ENCODE measurements at regions not wholly inside any gene's neighbourhood (a gene's known extent, or its start where the extent isn't known, plus 50 kb on each side); places are given as distances from the start of the nearest gene placed in this dataset.
A peak's percentile ranks its signal among the peaks of the same experiment; 100 is the strongest.
"Not testable (repeated sequence)": the region's sequence is repeated elsewhere in the genome, so short reads cannot be mapped to it uniquely, and the experiment has no call there.

- POLR2A ChIA-PET; intact Hi-C loops (cut with micrococcal nuclease); CTCF ChIA-PET; H3K9me3 Mint-ChIP-seq; H3K36me3 Mint-ChIP-seq (ENCODE audit: low read depth); H3K27me3 Mint-ChIP-seq; H3K4me1 Mint-ChIP-seq (ENCODE audit: low read depth); H3K27ac Mint-ChIP-seq; H3K4me3 Mint-ChIP-seq; DNase-seq: not testable (repeated sequence)
- peak; percentile 65 for ATAC-seq
Observed at GRCh38 chr15:31707944-31708702, 322.2 kb upstream of the CHRNA7 start.

DNA sequence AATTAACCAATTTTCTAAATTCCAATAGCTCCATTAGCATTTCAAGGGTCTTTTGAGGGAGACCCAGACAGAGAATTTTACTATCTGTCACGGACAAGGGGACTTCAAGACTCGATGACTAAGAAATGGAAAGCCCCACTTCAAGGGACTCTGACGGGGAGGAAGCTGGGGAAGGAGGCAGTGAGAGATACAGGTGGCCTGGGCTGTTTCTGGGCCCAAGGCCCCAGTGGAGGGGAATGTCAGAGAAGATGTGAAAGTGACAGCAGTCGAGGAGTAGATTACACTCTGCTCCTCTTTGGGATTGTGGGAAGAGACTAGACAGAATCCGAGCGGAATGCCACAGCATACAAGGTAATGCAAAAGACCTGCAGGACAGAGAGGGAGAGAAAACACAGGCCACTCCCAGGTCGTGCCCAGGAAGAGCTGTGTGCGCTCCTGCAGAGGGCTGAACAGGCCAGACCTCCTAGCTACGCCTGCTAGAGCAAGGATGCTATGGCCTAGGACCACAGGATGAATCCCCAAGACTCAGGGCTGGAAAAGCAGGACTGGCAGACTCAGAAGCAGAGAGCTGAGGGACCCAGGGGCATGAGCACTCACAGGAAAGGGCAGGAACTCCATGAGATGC, 321.5 kb upstream of the CHRNA7 start:
- H3K27me3 Mint-ChIP-seq; DNase-seq; POLR2A ChIA-PET; H3K9me3 Mint-ChIP-seq; intact Hi-C loops (cut with micrococcal nuclease); H3K4me3 Mint-ChIP-seq; H3K36me3 Mint-ChIP-seq (ENCODE audit: low read depth); H3K27ac Mint-ChIP-seq; CTCF ChIA-PET; H3K4me1 Mint-ChIP-seq (ENCODE audit: low read depth): not testable (repeated sequence)
- ATAC-seq: peak; percentile 96

DNA sequence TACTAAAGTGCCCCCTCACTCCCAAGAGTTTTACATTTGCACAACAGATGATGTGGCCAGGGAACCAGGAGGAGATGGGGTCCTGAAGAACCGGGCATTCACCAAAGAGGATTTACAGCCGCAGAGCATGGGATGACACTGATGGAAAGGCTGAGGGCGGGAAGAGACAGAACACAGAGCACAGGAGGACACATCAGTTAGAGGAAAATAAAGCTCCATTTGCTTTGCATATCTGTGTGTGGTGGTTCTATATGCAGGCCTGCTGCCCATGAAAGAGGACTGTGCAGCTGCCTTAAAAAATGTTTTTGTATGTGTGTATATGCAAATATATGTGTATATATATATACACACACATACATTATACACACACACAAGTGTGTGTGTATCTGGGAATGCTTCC, 320.8 kb upstream of the CHRNA7 start:
- H3K9me3 Mint-ChIP-seq; H3K27ac Mint-ChIP-seq; ATAC-seq; H3K36me3 Mint-ChIP-seq (ENCODE audit: low read depth); H3K4me3 Mint-ChIP-seq; H3K4me1 Mint-ChIP-seq (ENCODE audit: low read depth); POLR2A ChIA-PET; intact Hi-C loops (cut with micrococcal nuclease); H3K27me3 Mint-ChIP-seq; CTCF ChIA-PET; DNase-seq: not testable (repeated sequence)

DNA sequence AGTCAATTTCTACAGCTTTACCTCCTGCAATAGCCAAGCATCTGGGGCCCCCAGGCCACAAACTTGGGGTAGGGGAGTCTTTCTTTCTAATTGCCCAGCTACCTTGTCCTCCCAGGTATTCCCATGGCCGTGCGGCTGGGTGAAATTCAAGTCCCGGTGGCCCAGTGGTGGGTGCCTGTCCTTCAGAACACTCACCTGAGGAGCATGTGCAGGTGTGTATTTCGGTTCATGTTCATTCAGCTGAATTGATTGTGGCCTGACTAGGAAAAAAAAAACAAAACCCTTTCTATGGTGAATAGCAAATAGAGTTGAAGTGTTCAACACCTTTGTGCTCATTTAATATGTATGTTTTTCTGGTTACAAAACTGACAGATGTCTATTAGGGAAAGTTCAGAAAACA, 319.5 kb upstream of the CHRNA7 start:
- intact Hi-C loops (cut with micrococcal nuclease); H3K36me3 Mint-ChIP-seq (ENCODE audit: low read depth); POLR2A ChIA-PET; H3K4me1 Mint-ChIP-seq (ENCODE audit: low read depth); H3K27me3 Mint-ChIP-seq; CTCF ChIA-PET; ATAC-seq; DNase-seq; H3K9me3 Mint-ChIP-seq; H3K27ac Mint-ChIP-seq; H3K4me3 Mint-ChIP-seq: not testable (repeated sequence)

DNA sequence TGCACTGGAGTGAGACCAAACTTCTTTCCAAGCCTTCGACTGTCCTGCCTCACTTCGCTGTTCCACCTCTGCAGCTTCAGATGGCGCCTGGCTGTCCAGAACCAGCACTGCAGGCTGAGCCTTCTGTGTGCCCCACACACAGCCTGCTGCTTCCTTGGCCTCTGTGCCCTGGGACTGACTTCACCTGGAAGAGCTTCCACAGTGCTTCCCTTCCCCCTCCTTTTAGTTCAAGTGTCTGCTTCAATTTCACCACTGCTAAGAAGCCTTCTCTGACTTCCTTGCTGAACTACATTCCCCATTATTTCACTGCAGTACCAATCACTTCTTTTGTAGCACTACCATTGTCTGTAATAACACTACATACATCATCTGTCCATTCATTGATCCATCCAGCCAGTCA, 315.1 kb upstream of the CHRNA7 start:
- DNase-seq; H3K27ac Mint-ChIP-seq; POLR2A ChIA-PET; intact Hi-C loops (cut with micrococcal nuclease); H3K4me1 Mint-ChIP-seq (ENCODE audit: low read depth); CTCF ChIA-PET; H3K36me3 Mint-ChIP-seq (ENCODE audit: low read depth); ATAC-seq; H3K27me3 Mint-ChIP-seq; H3K4me3 Mint-ChIP-seq; H3K9me3 Mint-ChIP-seq: not testable (repeated sequence)

DNA sequence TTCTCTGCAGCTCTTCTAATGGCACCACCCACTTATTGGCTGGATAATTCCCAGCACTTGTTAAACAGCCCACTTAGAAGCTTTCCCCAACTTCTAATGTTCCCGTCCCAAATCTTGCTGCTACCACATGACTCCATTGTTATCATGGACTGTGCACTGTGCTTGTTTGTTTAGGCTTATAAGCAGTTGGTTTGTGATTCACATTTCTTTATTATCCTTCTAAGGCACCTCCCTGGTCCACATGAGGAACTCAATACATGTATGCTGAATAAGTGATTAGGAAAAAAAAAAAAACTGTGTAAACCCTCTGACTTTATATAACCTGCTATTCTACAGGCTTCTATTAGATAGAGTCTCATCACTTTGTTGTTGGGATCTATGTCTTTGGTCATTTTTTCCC, 311.7 kb upstream of the CHRNA7 start:
- H3K27me3 Mint-ChIP-seq; ATAC-seq; H3K4me3 Mint-ChIP-seq; CTCF ChIA-PET; H3K36me3 Mint-ChIP-seq (ENCODE audit: low read depth); intact Hi-C loops (cut with micrococcal nuclease); H3K9me3 Mint-ChIP-seq; POLR2A ChIA-PET; DNase-seq; H3K4me1 Mint-ChIP-seq (ENCODE audit: low read depth); H3K27ac Mint-ChIP-seq: not testable (repeated sequence)

DNA sequence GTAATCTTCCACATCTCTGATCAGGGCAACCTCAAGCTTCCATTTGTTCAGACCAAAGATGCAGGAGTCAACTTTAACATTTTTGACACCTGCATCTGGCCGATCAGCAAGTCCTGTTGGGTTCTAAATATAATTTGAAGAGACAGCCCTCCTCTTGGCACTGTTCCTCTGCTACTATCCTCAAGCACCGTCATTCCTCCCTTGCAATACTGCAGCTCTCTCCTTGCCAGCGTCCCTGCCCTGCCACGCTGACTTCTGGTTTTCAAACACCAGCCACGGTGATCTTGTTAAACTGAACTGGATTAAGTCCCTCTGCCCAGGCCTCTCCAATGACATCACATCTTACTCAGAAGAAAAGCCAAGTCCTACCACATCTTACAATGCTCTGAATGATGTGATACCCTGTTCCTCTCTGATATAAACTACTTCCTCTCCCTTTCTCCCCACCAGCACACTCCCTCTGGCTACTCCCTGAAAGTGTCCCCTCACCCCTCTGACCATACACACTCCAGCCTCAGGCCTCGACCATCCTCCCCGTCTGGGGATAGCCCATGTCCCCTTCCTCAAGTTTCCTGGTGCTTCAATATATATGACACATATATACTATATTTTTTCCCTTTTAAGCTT, 310.8 kb upstream of the CHRNA7 start:
- H3K36me3 Mint-ChIP-seq (ENCODE audit: low read depth); CTCF ChIA-PET; H3K27ac Mint-ChIP-seq; DNase-seq; H3K9me3 Mint-ChIP-seq; intact Hi-C loops (cut with micrococcal nuclease); H3K27me3 Mint-ChIP-seq; POLR2A ChIA-PET; H3K4me1 Mint-ChIP-seq (ENCODE audit: low read depth); ATAC-seq; H3K4me3 Mint-ChIP-seq: not testable (repeated sequence)

GRCh38 chr15:31723019-31723418, 307.3 kb upstream of the CHRNA7 start:
- DNase-seq; H3K36me3 Mint-ChIP-seq (ENCODE audit: low read depth); H3K4me1 Mint-ChIP-seq (ENCODE audit: low read depth); H3K27me3 Mint-ChIP-seq; POLR2A ChIA-PET; intact Hi-C loops (cut with micrococcal nuclease); ATAC-seq; CTCF ChIA-PET; H3K4me3 Mint-ChIP-seq; H3K27ac Mint-ChIP-seq; H3K9me3 Mint-ChIP-seq: not testable (repeated sequence)

- H3K36me3 Mint-ChIP-seq (ENCODE audit: low read depth); H3K4me3 Mint-ChIP-seq; CTCF ChIA-PET; intact Hi-C loops (cut with micrococcal nuclease); ATAC-seq; H3K4me1 Mint-ChIP-seq (ENCODE audit: low read depth); DNase-seq; H3K9me3 Mint-ChIP-seq; H3K27ac Mint-ChIP-seq; POLR2A ChIA-PET; H3K27me3 Mint-ChIP-seq: not testable (repeated sequence)
Observed at GRCh38 chr15:31724903-31725302, 305.4 kb upstream of the CHRNA7 start.

- H3K27ac Mint-ChIP-seq; intact Hi-C loops (cut with micrococcal nuclease); DNase-seq; H3K36me3 Mint-ChIP-seq (ENCODE audit: low read depth); ATAC-seq; H3K4me1 Mint-ChIP-seq (ENCODE audit: low read depth); CTCF ChIA-PET; H3K4me3 Mint-ChIP-seq; POLR2A ChIA-PET; H3K9me3 Mint-ChIP-seq: not testable (repeated sequence)
- H3K27me3 Mint-ChIP-seq: peaks cover 10% of the 10 kb centered on the region
Observed at GRCh38 chr15:31725619-31726018, 304.7 kb upstream of the CHRNA7 start.

Data from activated CD8-positive, alpha-beta T cell treated with anti-CD3 and anti-CD28 coated beads for 36 hours (primary cell).